Stimulated activated CD4-positive, alpha-beta T cell treated with anti-CD3 and anti-CD28 coated beads, Interleukin-12 subunit alpha, Interleukin-12 subunit beta, amount 100 ng/mL, for 48 hours (primary cell): ENCODE measurements at regions not wholly inside any gene's neighbourhood (a gene's known extent, or its start where the extent isn't known, plus 50 kb on each side); places are given as distances from the start of the nearest gene placed in this dataset.
A peak's percentile ranks its signal among the peaks of the same experiment; 100 is the strongest.
"Not testable (repeated sequence)": the region's sequence is repeated elsewhere in the genome, so short reads cannot be mapped to it uniquely, and the experiment has no call there.

ENCODE experiments used
- DNase-seq, 3 donors: peaks; one replicate each; pipeline ENCODE4 v3.0.0-alpha.2; 2020; ENCODE audit warnings: low read depth in 2 of 3, low spot score in 1 of 3

- DNase-seq = no peak
These were observed 289.1 kb downstream of the MBD2 start for GRCh38 chr18:53935399-53935798.

- DNase-seq = no peak
These were observed 304.0 kb downstream of the MBD2 start for GRCh38 chr18:53920312-53921075.

DNA sequence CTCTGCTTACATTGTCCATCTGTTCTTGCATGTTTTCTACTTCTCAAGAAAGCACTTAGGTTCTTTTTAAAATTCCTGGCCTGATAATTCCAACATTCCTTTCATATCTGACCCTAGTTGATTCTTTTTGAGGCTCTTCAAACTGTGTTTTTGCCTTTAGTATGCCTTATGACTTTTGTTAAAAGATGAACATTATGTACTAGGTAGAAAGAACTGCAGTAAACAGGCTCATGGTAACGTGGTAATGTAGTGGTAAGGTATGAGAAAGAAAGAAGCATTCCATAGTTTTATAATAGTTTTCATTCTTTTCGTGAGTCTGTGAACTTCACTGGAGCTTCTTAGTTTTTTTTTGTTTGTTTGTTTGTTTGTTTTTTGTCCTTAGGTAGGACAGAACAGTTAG, 306.4 kb downstream of the MBD2 start:
- no peak for DNase-seq

DNA sequence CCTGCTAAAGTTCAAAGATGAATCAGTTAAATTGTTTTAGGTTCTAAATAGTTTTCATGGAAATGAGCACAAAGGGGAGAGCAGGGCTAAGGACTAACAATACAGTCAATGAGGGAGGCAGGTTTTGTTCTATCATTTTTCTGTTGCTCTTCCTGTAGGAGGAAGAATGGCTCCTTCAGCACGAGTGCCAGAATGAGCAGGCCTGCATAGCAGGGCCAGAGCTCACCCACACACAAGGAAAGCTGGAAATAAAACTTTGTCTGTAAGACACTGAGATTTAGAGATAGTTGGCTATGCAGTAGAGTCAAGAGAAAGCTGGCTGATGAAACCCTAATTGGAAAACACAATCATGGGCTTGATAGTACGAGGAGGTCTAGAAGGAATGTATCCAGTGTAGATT, 313.3 kb downstream of the MBD2 start:
- no peak for DNase-seq

GRCh38 chr18:53909668-53910067, 314.8 kb downstream of the MBD2 start:
- peak in 2 of 3 donors; percentile 1 to 2 for DNase-seq

DNA sequence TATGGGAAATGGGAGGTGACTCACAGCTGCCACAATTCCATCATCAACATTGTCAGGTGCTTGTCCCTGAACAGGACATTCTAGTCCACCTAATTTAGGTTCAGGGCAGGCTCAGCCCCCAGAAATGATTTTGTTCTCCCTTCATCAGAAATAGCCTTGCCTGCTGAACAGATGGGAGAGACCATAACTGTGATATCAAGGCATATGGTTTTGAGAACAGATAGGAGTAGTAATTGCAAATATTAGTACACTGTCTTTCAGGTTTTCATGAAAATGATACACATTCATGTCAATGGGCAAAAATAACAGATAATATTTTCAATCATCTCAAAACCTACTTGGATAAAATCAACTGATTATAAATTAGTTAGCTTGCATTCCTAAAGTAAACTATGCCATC, 316.5 kb downstream of the MBD2 start:
- DNase-seq = no peak

DNA sequence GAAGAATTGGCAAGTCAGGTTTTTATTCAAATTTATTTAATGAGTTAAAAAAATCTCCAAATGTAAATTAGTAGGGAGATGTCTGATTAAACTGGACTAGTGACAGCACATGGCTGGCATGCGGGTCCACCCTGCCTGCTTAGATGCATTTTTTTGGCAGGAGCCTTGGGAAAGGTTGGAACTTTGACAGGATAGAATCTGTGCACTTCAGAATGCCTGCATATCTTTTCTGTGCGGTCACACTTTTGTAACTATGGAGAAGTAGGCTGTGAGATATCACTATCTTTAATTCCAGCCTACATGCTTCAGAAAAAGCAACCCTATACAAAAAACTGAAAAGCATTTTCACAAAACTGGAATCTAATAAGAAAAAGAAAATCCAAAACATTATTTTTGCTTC, 317.8 kb downstream of the MBD2 start:
- DNase-seq = no peak

GRCh38 chr18:53894675-53895442, 329.6 kb downstream of the MBD2 start:
- no peak for DNase-seq

- DNase-seq = no peak
These were observed 337.0 kb downstream of the MBD2 start for GRCh38 chr18:53887447-53887846.

- DNase-seq = no peak
These were observed 338.4 kb downstream of the MBD2 start for GRCh38 chr18:53886058-53886457.

DNA sequence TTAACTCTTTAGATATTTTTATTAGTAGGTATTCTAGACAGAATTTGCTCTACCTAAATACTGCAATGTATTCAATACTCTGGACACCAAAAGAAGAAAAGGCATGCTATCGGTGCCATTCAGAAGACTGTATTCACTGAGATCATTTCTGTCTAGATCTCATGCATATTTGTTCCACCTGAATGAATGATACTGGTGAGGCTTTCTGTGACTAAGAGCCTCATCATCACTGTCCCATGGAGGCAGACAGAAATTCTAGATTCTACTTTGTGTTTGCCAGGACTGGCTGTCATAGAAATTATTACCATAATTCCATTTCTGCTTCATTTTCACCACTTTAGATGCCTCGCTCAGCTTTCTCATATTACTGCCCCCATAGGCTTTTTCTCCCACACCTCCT, 340.7 kb downstream of the MBD2 start:
- DNase-seq = no peak

- no peak for DNase-seq
These were observed 350.4 kb downstream of the MBD2 start for GRCh38 chr18:53874103-53874502.

DNA sequence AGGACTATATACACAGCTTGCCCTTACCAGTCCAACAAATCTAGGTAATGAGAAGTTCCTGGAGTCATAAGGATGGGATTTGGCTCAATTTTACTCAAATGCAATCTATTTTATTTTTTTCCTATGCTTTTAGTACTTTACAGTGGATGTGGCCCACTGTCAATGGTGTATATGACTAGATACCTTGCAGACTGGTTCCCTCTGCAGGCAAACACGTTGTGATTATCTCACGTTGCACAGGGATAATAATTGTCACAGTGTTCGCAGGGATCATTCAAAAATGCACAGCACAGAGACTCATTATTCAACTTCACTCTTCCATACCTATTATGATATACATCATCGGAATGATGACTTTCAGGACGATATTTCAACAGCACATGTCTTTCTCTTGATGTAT, 359.7 kb downstream of the MBD2 start:
- no peak for DNase-seq

DNA sequence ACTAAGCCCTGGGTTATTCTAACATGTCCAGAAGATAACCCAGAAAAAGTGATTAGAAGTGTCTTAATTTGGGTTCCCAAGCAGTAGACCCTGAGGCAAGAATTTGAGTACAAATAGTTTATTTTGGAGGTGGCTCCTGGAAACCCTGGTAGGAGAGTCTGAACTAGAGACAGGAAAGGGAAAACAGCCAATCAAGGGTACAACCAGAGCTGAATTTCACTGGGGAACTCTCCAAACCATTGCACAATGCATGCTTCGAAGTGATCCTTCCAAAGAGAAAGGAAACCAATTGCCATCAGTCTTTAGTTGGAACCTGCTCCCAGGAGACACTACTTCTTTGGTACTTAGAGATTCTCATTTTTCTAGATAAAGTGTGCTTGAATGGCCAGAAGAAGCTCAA, 361.5 kb downstream of the MBD2 start:
- no peak for DNase-seq

- no peak for DNase-seq
These were observed 363.3 kb downstream of the MBD2 start for GRCh38 chr18:53861185-53861584.

- DNase-seq = no peak
These were observed 364.7 kb downstream of the MBD2 start for GRCh38 chr18:53859764-53860163.

DNA sequence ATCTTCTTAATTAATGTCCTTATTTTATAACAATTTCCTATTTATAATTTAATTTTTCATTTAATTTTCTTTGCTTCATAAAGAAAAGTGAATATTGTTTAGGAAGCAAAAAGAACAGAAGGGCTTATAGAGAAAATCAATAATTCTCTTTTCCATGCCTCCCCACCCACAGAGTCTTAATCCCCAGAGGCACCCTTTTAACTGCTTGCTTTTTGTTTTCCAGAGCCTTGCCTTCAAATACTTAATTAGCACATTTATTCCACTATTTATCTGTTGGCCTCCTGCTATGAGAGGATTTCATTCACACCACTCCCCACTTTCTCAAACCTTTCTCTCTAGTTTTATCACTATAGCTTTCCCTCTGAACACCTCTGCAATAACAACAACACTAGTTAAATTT, 373.6 kb downstream of the MBD2 start:
- no peak for DNase-seq

GRCh38 chr18:53843763-53844162, 380.7 kb downstream of the MBD2 start:
- DNase-seq = no peak

DNA sequence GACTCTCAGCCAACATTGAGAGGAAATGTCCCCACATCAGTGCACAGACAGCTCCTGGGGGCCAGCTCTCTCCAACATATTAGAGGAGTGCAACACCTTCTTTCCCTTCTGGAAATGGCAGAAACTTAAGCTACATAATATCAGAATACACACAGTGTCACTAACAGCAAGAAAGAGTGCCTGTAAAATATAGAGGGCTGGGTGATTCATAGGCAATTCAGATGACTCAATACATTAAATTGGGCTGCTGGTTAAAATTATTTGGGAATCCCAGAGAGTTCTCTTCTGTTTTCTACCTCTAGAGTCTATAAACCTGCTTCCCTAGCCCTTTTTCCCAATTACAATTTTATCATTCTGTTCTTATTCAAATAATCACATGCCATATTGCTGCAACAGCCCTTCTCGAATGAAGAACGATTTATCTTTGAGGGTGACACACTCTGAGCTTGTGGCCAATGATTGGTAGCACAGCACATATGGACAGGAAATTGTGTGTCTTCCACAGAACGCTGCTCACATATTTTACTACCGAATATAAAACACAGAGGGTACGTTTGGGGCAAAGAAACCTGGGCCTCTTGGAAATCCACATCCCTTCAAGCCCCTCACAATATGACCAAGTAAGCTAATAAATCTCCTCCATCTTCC, 381.2 kb downstream of the MBD2 start:
- DNase-seq = no peak

GRCh38 chr18:53838746-53839145, 385.7 kb downstream of the MBD2 start:
- no peak for DNase-seq

- not testable (repeated sequence) for DNase-seq
These were observed 403.3 kb downstream of the MBD2 start for GRCh38 chr18:53821141-53821540.

GRCh38 chr18:53819671-53820070, 404.8 kb downstream of the MBD2 start:
- no peak for DNase-seq
